Loucy (cell line): ENCODE measurements at regions not wholly inside any gene's neighbourhood (a gene's known extent, or its start where the extent isn't known, plus 50 kb on each side); places are given as distances from the start of the nearest gene placed in this dataset.

ENCODE experiments used
- CTCF ChIP-seq: fragments of 200-600 bp; sonication (generic); conservative IDR thresholded peaks from 2 replicates; pipeline ENCODE4 v1.5.1; 2014; ENCODE audit warnings: mild to moderate bottlenecking, antibody characterized with exemption, low read length
- EZH2phosphoT487 ChIP-seq: fragments of 200-600 bp; IDR thresholded peaks from 2 replicates; pipeline ENCODE4 v1.6.1; 2018; ENCODE audit warnings: antibody characterized with exemption, mild to moderate bottlenecking, moderate library complexity, borderline replicate concordance

GRCh38 chr1:166273618-166274017 is 106.8 kb upstream of the FAM78B start:
- TF ChIP-seq CTCF, result no peak
- no peak for TF ChIP-seq EZH2phosphoT487
